D721Med (cell line): ENCODE measurements at regions not wholly inside any gene's neighbourhood (a gene's known extent, or its start where the extent isn't known, plus 50 kb on each side); places are given as distances from the start of the nearest gene placed in this dataset.

ENCODE experiments used
- DNase-seq: peaks from one replicate; pipeline ENCODE4 v3.0.0; 2011; ENCODE audit warnings: low spot score; ENCODE audit not compliant: insufficient read length
- FAIRE-seq: peaks from 2 replicates; lab custom pipeline; 2011; peaks lifted over from hg19 to GRCh38; lab: Jason Lieb, UNC
- TF ChIP-seq, protein P1 (sequence below): IDR thresholded peaks from 2 replicates; pipeline ENCODE4 v1.5.1; 2012; ENCODE audit warnings: mild to moderate bottlenecking, control low read depth; ENCODE audit not compliant: insufficient read depth; ENCODE audit errors: missing control alignments

DNA sequence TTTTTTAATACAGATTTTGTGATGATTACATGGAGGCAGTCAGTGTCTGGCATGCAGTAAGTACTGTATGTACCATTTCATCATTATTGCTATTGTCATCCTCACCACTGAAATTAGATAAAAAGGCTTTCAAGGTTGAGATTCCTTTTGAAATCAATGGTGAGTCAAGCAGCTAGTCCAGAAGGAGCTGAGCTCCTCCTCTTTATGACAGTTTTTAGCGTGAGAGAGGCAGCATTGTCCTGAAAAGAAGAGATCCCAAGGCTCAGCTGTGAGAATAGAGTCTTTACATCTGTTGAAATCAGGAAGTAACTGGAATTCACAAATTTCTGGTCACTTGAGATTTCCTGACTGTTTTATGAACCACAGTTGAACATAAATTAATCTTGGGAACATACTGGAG lies 161.9 kb downstream of the PAX1 start:
- TF ChIP-seq, protein P1, sequence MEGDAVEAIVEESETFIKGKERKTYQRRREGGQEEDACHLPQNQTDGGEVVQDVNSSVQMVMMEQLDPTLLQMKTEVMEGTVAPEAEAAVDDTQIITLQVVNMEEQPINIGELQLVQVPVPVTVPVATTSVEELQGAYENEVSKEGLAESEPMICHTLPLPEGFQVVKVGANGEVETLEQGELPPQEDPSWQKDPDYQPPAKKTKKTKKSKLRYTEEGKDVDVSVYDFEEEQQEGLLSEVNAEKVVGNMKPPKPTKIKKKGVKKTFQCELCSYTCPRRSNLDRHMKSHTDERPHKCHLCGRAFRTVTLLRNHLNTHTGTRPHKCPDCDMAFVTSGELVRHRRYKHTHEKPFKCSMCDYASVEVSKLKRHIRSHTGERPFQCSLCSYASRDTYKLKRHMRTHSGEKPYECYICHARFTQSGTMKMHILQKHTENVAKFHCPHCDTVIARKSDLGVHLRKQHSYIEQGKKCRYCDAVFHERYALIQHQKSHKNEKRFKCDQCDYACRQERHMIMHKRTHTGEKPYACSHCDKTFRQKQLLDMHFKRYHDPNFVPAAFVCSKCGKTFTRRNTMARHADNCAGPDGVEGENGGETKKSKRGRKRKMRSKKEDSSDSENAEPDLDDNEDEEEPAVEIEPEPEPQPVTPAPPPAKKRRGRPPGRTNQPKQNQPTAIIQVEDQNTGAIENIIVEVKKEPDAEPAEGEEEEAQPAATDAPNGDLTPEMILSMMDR = no peak
- no peak for DNase-seq
- FAIRE-seq = no peak

DNA sequence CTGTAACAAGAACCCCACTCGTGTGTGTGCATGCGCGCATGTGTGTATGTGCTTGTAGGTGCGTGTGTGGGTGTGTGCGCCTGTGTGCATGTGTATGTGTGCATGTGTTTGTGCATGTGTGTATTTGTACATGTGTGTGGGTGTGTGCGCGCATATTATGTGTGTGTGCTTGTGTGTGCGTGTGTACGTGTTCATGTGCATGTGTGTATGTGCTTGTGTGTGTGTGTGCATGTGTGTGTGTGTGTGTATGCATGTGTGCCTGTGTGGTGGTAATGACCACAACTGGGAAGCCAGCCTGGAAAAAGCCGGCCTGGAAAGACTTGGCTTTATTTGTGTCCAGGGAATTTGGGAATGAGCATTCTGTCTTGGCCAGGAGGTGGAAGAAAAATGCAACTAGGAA lies 157.5 kb downstream of the PAX1 start:
- no peak for FAIRE-seq
- DNase-seq = no peak
- TF ChIP-seq, protein P1 = no peak

DNA sequence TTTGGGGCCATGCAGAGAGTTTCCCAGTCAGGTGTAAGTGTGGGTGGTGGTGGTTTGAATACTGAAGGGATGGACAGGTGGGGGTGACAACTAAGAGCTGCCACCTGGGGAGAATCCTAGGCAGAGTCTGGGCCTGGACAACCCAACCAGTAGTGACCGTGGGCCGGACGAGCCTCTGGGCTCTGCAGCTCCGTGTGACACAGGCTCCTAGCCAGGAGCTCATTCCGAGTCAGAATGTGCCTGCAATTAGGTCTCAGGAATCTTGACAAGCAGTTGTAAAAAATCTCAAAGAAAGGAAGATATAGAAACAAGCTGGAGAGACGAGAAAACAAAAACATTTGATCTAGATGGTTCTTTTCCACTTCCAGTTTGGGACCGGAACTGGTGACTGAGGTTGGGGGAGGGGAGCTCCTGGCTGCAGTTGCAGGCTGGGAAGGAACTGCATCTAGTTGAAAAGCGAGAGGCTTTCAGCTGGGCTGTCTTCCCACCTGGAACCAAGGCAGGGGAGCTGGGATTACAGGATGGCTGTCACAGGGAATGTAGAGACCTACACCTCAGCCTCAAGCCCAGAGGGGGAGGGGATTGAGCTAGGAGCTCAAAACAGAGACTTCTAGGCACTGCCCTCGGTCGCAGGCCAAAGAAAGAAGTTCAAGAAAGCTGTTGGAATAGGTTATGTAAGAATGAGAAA lies 156.9 kb downstream of the PAX1 start:
- TF ChIP-seq, protein P1 = no peak
- no peak for DNase-seq
- FAIRE-seq = no peak

DNA sequence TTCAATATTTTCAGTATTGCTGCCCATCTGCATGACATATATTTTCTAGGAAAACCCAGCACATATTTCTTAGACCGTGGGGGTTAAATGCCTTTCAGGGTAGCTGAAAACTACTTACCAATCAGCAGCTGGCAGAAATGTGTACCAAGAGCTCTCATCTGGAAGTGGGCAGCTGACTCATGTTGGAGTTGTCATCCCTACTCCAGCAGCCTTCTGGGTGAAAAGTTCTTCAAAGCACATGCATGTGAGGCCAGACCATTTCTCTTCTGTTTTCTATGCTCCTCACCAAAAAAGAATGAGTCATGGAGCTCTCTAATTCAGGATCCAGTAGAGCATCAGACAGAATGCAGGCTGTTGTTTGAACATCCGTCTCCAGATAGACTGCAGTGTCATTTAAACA lies 135.5 kb downstream of the PAX1 start:
- no peak for DNase-seq
- FAIRE-seq = no peak
- TF ChIP-seq, protein P1 = no peak

DNA sequence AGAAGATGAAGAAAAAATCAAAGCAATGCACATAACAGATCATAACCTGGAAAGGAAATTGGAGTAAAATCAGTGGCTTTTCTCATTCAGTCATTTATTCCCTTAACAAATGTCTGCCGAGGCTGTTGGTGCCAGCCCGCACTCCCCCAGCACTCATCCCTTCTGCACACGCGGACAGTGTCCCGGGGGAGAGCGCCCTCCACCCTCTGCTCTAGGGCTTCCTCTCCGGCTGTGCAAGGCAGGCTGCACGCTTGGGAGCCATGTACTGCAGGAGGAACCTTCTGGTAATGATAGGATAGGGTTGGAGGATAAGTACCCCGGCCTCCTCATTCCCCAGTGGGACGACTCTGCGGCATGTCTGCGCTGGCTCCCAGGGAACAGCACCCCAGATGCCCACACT lies 134.5 kb downstream of the PAX1 start:
- DNase-seq (no peak), FAIRE-seq (no peak)
- TF ChIP-seq, protein P1 = no peak

DNA sequence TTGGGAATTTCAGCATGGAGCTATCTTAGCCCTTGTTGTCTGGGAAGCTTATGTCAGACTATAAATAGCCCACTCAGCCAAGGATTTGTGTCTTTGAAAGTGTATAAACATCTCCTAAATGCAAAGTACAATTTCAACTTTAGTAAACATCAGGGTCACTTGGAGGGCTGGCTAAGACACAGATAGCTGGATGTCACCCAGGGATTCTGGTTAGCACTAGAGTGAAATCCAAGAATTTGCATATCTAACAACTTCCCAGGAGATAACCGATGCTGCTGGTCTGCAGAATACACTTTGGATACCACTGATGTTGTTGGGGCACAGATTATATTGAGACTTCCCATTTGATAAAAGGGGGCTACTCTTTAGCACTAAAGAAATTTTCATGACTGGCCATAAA lies 130.9 kb downstream of the PAX1 start:
- DNase-seq = no peak
- TF ChIP-seq, protein P1 = no peak
- FAIRE-seq = no peak

DNA sequence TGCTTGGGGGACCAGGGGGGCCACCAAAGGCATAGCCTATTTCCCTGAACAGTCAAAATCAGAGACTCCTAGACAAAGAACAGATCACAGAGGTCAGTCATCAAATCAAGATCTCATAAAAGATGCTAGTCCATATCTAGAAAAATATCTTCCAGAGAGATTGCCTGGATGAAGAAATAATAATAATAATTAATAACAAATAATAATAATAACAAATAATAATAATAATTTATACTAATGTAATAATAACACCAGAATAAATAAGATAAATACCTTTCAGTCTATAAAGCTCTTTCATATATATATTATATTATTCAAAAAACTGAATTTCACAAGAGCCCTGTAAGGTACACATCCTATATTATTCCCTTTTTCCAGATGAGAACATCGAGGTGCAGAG lies 129.6 kb downstream of the PAX1 start:
- DNase-seq (no peak), FAIRE-seq (no peak)
- TF ChIP-seq, protein P1 = no peak
